ENCODE measurements at regions not wholly inside any gene's neighbourhood (a gene's known extent, or its start where the extent isn't known, plus 50 kb on each side); places are given as distances from the start of the nearest gene placed in this dataset.
"Not testable (repeated sequence)": the region's sequence is repeated elsewhere in the genome, so short reads cannot be mapped to it uniquely, and the experiment has no call there.

GRCh38 chr20:48514577-48514976 lies 313.2 kb downstream of the PREX1 start:
- TF ChIP-seq, protein P1, sequence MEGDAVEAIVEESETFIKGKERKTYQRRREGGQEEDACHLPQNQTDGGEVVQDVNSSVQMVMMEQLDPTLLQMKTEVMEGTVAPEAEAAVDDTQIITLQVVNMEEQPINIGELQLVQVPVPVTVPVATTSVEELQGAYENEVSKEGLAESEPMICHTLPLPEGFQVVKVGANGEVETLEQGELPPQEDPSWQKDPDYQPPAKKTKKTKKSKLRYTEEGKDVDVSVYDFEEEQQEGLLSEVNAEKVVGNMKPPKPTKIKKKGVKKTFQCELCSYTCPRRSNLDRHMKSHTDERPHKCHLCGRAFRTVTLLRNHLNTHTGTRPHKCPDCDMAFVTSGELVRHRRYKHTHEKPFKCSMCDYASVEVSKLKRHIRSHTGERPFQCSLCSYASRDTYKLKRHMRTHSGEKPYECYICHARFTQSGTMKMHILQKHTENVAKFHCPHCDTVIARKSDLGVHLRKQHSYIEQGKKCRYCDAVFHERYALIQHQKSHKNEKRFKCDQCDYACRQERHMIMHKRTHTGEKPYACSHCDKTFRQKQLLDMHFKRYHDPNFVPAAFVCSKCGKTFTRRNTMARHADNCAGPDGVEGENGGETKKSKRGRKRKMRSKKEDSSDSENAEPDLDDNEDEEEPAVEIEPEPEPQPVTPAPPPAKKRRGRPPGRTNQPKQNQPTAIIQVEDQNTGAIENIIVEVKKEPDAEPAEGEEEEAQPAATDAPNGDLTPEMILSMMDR (IDR thresholded peaks at IDR 0.05), result not testable (repeated sequence)
- TF ChIP-seq POLR2A (IDR thresholded peaks at IDR 0.05), result not testable (repeated sequence)
